ENCODE measurements at regions not wholly inside any gene's neighbourhood (a gene's known extent, or its start where the extent isn't known, plus 50 kb on each side); places are given as distances from the start of the nearest gene placed in this dataset.

DNA sequence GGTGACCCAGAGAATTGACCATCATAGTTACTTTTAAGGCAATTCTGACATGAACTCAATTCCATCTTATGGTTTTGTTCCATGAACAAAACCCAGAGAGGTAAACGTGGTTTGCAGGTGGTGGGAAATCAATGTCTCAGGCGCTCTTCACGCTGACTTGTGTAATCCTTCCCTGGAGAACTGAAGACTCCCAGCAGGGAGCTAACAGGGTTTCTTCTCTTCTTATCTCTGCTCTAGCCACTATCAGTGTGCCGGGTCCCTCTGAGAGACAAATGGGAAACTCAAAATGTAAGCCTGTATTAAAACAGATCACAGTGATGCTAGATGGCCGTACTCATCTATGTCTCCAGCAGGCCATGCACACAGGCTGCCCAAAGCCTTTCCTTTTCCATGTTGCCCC is 57.6 kb upstream of the ARGLU1 start:
- TF ChIP-seq POLR2AphosphoS5 (IDR thresholded peaks at IDR 0.05), result no peak
- TF ChIP-seq, protein P1, sequence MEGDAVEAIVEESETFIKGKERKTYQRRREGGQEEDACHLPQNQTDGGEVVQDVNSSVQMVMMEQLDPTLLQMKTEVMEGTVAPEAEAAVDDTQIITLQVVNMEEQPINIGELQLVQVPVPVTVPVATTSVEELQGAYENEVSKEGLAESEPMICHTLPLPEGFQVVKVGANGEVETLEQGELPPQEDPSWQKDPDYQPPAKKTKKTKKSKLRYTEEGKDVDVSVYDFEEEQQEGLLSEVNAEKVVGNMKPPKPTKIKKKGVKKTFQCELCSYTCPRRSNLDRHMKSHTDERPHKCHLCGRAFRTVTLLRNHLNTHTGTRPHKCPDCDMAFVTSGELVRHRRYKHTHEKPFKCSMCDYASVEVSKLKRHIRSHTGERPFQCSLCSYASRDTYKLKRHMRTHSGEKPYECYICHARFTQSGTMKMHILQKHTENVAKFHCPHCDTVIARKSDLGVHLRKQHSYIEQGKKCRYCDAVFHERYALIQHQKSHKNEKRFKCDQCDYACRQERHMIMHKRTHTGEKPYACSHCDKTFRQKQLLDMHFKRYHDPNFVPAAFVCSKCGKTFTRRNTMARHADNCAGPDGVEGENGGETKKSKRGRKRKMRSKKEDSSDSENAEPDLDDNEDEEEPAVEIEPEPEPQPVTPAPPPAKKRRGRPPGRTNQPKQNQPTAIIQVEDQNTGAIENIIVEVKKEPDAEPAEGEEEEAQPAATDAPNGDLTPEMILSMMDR (IDR thresholded peaks at IDR 0.05; ENCODE audit: poor library complexity, severe bottlenecking), result no peak
- TF ChIP-seq TAF1 (IDR thresholded peaks at IDR 0.05; ENCODE audit: low read depth), result no peak
- TF ChIP-seq, protein P2, sequence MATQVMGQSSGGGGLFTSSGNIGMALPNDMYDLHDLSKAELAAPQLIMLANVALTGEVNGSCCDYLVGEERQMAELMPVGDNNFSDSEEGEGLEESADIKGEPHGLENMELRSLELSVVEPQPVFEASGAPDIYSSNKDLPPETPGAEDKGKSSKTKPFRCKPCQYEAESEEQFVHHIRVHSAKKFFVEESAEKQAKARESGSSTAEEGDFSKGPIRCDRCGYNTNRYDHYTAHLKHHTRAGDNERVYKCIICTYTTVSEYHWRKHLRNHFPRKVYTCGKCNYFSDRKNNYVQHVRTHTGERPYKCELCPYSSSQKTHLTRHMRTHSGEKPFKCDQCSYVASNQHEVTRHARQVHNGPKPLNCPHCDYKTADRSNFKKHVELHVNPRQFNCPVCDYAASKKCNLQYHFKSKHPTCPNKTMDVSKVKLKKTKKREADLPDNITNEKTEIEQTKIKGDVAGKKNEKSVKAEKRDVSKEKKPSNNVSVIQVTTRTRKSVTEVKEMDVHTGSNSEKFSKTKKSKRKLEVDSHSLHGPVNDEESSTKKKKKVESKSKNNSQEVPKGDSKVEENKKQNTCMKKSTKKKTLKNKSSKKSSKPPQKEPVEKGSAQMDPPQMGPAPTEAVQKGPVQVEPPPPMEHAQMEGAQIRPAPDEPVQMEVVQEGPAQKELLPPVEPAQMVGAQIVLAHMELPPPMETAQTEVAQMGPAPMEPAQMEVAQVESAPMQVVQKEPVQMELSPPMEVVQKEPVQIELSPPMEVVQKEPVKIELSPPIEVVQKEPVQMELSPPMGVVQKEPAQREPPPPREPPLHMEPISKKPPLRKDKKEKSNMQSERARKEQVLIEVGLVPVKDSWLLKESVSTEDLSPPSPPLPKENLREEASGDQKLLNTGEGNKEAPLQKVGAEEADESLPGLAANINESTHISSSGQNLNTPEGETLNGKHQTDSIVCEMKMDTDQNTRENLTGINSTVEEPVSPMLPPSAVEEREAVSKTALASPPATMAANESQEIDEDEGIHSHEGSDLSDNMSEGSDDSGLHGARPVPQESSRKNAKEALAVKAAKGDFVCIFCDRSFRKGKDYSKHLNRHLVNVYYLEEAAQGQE (IDR thresholded peaks at IDR 0.05; ENCODE audit: borderline replicate concordance), result no peak
- no peak for TF ChIP-seq EP300 (conservative IDR thresholded peaks at IDR 0.05; ENCODE audit: poor library complexity, severe bottlenecking)
- TF ChIP-seq EZH2 (IDR thresholded peaks at IDR 0.05; ENCODE audit: borderline replicate concordance, insufficient read depth, low read length, poor library complexity, severe bottlenecking), result no peak
- no peak for TF ChIP-seq MXI1 (conservative IDR thresholded peaks at IDR 0.05; ENCODE audit: poor library complexity, severe bottlenecking)
- no peak for TF ChIP-seq RAD21 (conservative IDR thresholded peaks at IDR 0.05)

Measured in neural cell (in vitro differentiated cells).